ENCODE measurements at regions not wholly inside any gene's neighbourhood (a gene's known extent, or its start where the extent isn't known, plus 50 kb on each side); places are given as distances from the start of the nearest gene placed in this dataset.
A peak's percentile ranks its signal among the peaks of the same experiment; 100 is the strongest.

DNA sequence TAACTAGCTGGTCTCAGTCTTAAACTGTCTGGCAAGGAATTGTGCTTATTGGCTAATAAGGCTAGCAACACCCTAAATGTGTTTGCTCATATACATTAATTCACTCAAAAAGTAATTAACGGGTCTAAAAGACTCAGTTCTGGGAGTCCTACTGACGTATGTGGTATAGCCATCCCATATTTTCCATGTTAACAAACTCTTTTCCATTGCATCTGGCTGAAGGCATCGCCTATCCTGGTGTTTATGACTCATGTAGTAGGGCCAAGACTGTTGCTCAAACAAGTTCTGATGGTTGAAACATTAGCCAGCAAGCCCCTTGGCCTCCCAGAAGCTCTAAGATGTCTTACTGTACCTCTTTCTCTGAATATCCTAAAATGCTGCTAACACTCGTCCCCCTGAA lies 98.5 kb downstream of the PHLDA1 start:
- TF ChIP-seq POLR2A (IDR thresholded peaks at IDR 0.05) (no peak), CTCF (IDR thresholded peaks at IDR 0.05) (no peak)
- Histone ChIP-seq H3K4me1 (peaks cover 4 to 30% (median 15%) of the 10 kb centered on the region in 12 donors), H3K4me3 (no peak overlapping the region), H3K36me3 (no peaks in the 10 kb centered on the region), H3K27me3 (peaks cover 0 to 26% (median 0%) of the 10 kb centered on the region in 9 donors), H3K27ac (peak overlapping the region in 1 of 12 donors; percentile 53), H3K9me3 (no peaks in the 10 kb centered on the region)
- 84 to 93% (median 90%) methylated on average over 4 of the region's 4 CpGs for WGBS, 4 donors
- intact Hi-C loops (cut with DNase I): loop anchor here in 4 of 10 donors (5.0 to 10.0 kb wide), 7 partner anchors 92 to 412 kb away; partner anchors contain the start of gene BBS10 (in 1 of the 4)
- DNase-seq (no peak), ATAC-seq (peak in 1 of 4 donors; percentile 66)

DNA sequence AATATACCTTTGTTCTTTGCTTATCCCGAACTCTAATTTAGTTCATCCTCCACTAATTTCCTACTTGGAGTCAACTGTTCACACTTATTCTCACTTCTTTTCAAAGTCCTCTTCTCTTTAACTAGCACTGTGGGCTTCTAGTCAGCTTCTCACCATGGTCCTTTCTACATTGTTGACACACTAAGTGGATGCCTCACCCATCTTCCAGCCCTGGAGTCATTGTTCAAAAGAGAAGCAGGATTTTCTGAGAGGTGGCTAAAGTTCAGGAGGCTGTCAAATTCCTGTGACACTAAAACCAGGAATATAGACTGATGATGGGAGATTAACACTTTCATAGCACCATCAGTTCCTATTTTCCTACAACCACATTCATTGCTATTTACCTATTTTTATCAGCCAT lies 99.3 kb downstream of the PHLDA1 start:
- WGBS, 4 donors: 93 to 95% (median 95%) methylated on average over 1 of the region's 1 CpG
- no peak for DNase-seq
- H3K4me3 ChIP-seq: no peak overlapping the region
- no peaks in the 10 kb centered on the region for H3K9me3 ChIP-seq
- no peak for ATAC-seq
- intact Hi-C loops (cut with DNase I): loop anchor here in 4 of 10 donors (5.0 to 10.0 kb wide), 7 partner anchors 93 to 413 kb away; partner anchors contain the start of gene BBS10 (in 1 of the 4)
- H3K27me3 ChIP-seq: peaks cover 0 to 26% (median 0%) of the 10 kb centered on the region in 9 donors
- peaks cover 4 to 30% (median 15%) of the 10 kb centered on the region in 12 donors for H3K4me1 ChIP-seq
- no peak overlapping the region for H3K27ac ChIP-seq
- TF ChIP-seq POLR2A (IDR thresholded peaks at IDR 0.05): no peak
- TF ChIP-seq CTCF (IDR thresholded peaks at IDR 0.05): no peak
- H3K36me3 ChIP-seq: no peaks in the 10 kb centered on the region

GRCh38 chr12:75923964-75924666 lies 107.5 kb downstream of the PHLDA1 start:
- Histone ChIP-seq H3K4me3 (no peak overlapping the region), H3K9me3 (peaks cover 0 to 24% (median 12%) of the 10 kb centered on the region in 12 donors), H3K27ac (no peak overlapping the region), H3K36me3 (no peaks in the 10 kb centered on the region), H3K27me3 (peaks cover 0 to 1% (median 0%) of the 10 kb centered on the region in 9 donors), H3K4me1 (peaks cover 0 to 4% (median 0%) of the 10 kb centered on the region in 12 donors)
- WGBS, 4 donors: 87 to 94% (median 89%) methylated on average over 3 of the region's 3 CpGs
- intact Hi-C loops (cut with DNase I): no loop called here
- TF ChIP-seq POLR2A (IDR thresholded peaks at IDR 0.05): no peak
- TF ChIP-seq CTCF (IDR thresholded peaks at IDR 0.05): no peak
- ATAC-seq: no peak
- DNase-seq: no peak

DNA sequence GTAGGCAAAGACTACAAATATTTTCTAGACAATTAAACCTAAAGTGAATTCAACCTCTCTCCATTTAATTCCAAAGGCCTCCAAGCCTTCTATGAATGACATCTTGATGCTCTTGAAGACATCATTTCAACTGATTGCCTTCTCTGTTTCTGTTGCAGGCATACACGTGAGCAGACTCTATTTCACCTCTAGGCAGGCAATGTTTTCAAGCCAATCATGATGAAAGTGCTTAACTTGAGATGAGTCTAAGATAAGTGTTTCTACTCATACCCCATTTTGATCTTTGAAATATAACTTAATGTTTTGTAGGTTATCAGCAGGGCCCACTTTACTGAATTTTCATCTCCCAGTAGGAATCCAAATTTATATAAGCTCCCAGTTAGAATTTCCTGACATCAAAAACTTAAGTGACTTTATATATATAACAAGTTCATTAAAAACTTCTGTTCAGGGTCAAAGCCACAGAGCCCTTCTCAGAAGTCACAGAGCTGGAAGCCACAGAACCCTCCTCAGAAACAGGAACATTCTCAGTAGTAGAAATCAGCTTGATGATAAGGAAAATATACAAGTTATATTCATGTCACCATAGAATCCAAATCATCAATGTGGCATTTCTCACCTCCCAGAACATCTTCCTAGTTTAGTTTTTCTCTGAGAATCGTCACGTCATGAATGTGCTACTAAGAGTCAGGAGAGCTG lies 108.5 kb downstream of the PHLDA1 start:
- Histone ChIP-seq H3K4me1 (peaks cover 0 to 4% (median 0%) of the 10 kb centered on the region in 12 donors), H3K36me3 (no peaks in the 10 kb centered on the region), H3K27ac (no peak overlapping the region), H3K9me3 (peaks cover 0 to 24% (median 12%) of the 10 kb centered on the region in 12 donors), H3K4me3 (no peak overlapping the region), H3K27me3 (no peaks in the 10 kb centered on the region)
- ATAC-seq (no peak), DNase-seq (no peak)
- 91 to 95% (median 93%) methylated on average over 3 of the region's 3 CpGs for WGBS, 4 donors
- intact Hi-C loops (cut with DNase I): no loop called here
- TF ChIP-seq CTCF (IDR thresholded peaks at IDR 0.05) (no peak), POLR2A (IDR thresholded peaks at IDR 0.05) (no peak)

Measured in heart left ventricle (tissue), 16 donors.